IPS-15b (cell line): ENCODE measurements at regions not wholly inside any gene's neighbourhood (a gene's known extent, or its start where the extent isn't known, plus 50 kb on each side); places are given as distances from the start of the nearest gene placed in this dataset.

Source experiments
- H3K27me3 ChIP-seq: one replicate; pipeline ENCODE4 v1.6.1; 2013; ENCODE audit warnings: low read length; ENCODE audit not compliant: control insufficient read depth, insufficient read depth
- H3K36me3 ChIP-seq: one replicate; pipeline ENCODE4 v1.6.1; 2013; ENCODE audit warnings: low read length; ENCODE audit not compliant: control insufficient read depth, insufficient read depth
- H3K4me1 ChIP-seq: one replicate; pipeline ENCODE4 v1.6.1; 2013; ENCODE audit warnings: mild to moderate bottlenecking, low read length; ENCODE audit not compliant: control insufficient read depth, insufficient read depth
- H3K4me3 ChIP-seq: one replicate; pipeline ENCODE4 v1.5.1; 2013; ENCODE audit warnings: low read depth, low read length
- H3K9ac ChIP-seq: one replicate; pipeline ENCODE4 v1.6.1; 2013; ENCODE audit warnings: low read depth, mild to moderate bottlenecking, low read length
- H3K9me3 ChIP-seq: one replicate; pipeline ENCODE4 v1.6.1; 2013; ENCODE audit warnings: mild to moderate bottlenecking, low read length; ENCODE audit not compliant: control insufficient read depth, insufficient read depth

DNA sequence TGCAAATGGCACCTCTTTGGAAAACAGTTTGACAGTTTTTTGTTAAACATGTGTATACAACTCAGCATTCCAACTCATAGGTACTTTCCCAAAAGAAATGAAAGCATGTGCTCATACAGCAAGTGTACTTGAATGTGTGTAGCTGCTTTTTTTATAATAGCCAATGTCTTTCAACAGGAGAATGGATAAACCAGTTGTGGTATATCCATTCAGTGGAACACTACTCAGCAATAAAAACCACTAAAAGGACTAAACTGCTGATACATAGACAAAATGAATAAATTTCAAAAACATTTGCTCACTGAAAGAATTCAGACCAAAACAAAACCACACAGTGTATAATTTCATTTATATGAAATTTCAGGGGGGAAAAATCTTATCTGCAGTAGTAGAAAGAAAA, 267.3 kb downstream of the NR2F1-AS1 start:
- Histone ChIP-seq H3K4me1 (no peaks in the 10 kb centered on the region), H3K9ac (no peak overlapping the region), H3K4me3 (no peak overlapping the region), H3K36me3 (no peaks in the 10 kb centered on the region), H3K27me3 (no peaks in the 10 kb centered on the region), H3K9me3 (no peaks in the 10 kb centered on the region)

DNA sequence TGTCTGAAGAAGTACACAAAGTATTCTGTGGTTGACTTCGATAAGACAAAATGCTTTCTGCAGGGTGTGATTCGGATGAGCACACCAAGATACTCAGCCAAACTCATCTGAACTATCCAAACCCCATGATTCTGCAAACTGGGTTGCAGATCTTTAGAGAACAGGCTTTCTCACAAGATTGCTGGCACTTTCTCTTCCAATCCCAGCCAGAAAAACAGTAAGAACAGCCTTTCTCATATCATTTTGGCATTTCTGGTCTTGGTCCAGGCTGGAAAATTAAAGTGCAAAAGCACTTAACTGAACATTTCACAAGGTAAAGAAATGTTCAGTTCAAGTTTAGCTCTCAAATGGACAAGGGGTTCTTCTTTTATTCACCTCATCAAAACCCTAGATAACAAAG, 269.1 kb downstream of the NR2F1-AS1 start:
- no peaks in the 10 kb centered on the region for H3K36me3 ChIP-seq
- no peaks in the 10 kb centered on the region for H3K4me1 ChIP-seq
- no peaks in the 10 kb centered on the region for H3K9me3 ChIP-seq
- no peak overlapping the region for H3K9ac ChIP-seq
- H3K27me3 ChIP-seq, result no peaks in the 10 kb centered on the region
- no peak overlapping the region for H3K4me3 ChIP-seq

DNA sequence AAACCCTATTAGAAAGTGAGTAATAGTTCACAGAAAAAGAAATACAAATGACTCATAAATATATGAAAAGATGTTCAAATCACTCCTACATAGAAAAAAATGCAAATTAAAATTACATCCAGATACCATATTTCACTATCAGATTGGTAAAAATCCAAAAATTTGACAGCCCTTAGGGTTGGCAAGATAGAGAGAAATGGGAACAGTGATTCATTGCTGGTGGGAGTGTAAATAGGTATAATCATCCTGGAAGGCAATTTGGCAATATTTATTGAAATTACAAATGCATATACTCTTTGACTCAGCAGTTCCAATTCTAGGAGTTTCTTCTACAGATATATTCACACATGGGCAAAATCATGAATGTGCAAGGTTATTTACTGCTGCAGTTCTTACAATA, 273.5 kb downstream of the NR2F1-AS1 start:
- no peaks in the 10 kb centered on the region for H3K4me1 ChIP-seq
- H3K9ac ChIP-seq, result no peak overlapping the region
- no peaks in the 10 kb centered on the region for H3K36me3 ChIP-seq
- H3K9me3 ChIP-seq, result no peaks in the 10 kb centered on the region
- H3K4me3 ChIP-seq, result no peak overlapping the region
- no peaks in the 10 kb centered on the region for H3K27me3 ChIP-seq

DNA sequence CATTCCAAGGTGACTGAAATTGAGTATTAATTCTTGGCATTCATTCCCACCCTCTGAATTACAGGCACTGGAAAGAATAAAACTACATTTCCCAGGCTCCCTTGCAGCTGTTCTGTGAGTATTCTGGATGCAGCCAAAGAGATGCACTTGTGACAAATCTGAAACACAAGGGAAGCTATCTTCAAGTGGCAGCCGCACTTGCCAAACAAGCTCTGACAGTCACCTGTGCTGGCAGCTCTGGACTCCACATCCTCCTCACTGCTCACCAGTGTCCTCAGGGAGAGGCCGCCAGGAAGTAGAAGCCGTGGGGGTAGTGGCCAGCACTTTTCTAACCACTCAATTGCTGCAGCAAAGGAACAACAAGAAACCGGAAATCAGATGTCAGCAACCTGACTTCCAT, 275.0 kb downstream of the NR2F1-AS1 start:
- Histone ChIP-seq H3K36me3 (no peaks in the 10 kb centered on the region), H3K27me3 (no peaks in the 10 kb centered on the region), H3K4me3 (peak overlapping the region; percentile 6)

DNA sequence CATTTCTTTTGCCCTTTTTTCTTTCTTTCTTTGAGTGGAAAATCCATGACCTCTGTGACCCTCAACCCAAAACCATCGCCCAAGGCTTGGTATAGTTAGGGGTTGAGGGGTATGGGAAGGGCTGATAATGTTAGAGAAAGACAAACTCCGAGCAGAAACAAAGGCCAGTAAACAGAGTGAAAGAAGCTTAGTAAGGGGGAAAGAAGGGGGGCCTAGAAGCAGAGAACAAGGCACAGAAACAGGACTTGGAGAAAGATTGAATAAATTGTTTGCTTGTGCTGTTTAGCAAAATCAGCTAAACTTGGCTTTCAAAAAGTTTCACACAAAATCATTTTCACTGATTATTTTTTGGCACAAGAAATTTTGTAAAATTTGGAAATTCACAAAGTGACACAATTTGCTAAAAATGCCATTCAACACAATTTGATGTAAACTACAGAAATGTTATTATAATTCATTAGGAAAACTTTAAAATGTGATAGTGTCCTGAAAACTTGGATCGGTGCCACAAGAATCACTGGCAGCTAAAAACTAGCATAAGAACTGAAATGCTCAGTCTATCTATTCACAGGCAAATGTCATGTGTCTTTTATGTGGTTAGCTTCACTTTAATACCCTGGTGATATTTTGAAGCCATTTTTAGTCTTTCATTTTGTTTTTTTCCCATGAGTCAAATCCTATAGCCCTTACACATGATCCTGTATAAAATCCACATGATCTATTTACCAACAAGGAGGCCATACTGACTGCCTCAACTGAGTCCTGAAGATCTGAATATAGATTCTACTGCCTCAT, 276.4 kb downstream of the NR2F1-AS1 start:
- no peak overlapping the region for H3K4me3 ChIP-seq
- peaks cover 7% of the 10 kb centered on the region for H3K4me1 ChIP-seq
- H3K27me3 ChIP-seq, result no peaks in the 10 kb centered on the region
- no peaks in the 10 kb centered on the region for H3K9me3 ChIP-seq
- H3K9ac ChIP-seq, result no peak overlapping the region
- no peaks in the 10 kb centered on the region for H3K36me3 ChIP-seq

More for the DNA sequence above, 275.0 kb downstream of the NR2F1-AS1 start:
- no peaks in the 10 kb centered on the region for H3K9me3 ChIP-seq
- H3K4me1 ChIP-seq, result no peaks in the 10 kb centered on the region
- H3K9ac ChIP-seq, result no peak overlapping the region

DNA sequence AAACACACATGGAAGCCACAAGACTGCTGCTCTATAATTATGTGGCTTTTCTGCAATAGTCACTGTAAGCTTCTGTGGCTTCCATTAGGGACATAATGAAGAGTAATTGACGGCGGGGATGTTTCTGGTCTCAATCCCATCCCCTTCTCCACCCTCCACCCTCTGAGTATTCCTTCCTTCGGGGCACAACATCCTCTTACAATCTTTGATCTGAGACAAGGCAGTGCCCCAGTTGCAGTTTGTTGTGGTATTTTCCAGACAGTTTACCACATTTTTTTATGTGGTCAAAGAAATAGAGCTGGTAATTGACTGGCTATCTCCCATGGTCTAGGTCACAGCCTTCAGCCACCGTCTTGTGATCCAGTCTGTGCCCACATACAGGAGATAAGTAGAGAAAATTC, 277.7 kb downstream of the NR2F1-AS1 start:
- no peak overlapping the region for H3K4me3 ChIP-seq
- H3K9ac ChIP-seq, result no peak overlapping the region
- H3K4me1 ChIP-seq, result peaks cover 7% of the 10 kb centered on the region
- no peaks in the 10 kb centered on the region for H3K9me3 ChIP-seq
- H3K27me3 ChIP-seq, result no peaks in the 10 kb centered on the region
- no peaks in the 10 kb centered on the region for H3K36me3 ChIP-seq

DNA sequence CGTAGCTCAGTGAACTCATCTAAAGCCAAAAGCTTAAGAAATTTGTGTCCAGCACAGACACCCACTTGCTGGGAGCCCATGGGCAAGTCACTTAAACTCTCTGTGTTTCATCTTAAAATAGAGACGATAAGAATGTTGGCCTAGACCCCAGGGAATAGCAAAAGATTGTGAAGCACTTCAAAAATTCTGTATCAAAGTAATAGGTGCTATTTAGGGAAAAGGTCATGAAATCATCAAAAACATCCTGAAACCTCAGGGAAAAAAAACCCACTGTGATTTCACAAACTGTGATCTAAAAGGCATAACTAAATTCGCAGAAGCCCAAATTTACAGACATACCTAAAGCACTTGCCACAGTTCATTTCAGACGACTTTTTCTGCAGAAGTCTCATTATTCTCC, 278.3 kb downstream of the NR2F1-AS1 start:
- H3K36me3 ChIP-seq, result no peaks in the 10 kb centered on the region
- H3K9me3 ChIP-seq, result no peaks in the 10 kb centered on the region
- peaks cover 7% of the 10 kb centered on the region for H3K4me1 ChIP-seq
- no peaks in the 10 kb centered on the region for H3K27me3 ChIP-seq
- H3K4me3 ChIP-seq, result no peak overlapping the region
- no peak overlapping the region for H3K9ac ChIP-seq

DNA sequence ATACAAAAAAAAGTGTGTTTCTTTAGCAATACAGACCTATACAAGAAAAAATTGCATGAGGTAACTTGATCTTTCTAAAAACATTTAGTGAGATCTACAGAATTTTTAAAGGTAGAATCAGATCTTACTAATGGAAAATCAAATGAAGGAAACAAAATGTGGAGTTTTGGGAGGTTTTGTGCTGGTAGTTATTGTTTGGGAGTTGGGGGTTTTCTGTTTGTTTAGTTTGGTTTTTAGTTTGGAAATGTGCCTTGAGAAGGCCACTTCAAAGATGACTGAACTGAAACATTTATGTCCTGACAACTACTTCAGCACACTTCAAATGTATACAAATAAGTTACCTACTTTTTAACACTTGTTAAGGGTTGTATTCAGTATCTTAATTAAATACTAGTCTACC, 280.1 kb downstream of the NR2F1-AS1 start:
- Histone ChIP-seq H3K4me3 (no peak overlapping the region), H3K4me1 (peaks cover 7% of the 10 kb centered on the region), H3K27me3 (no peaks in the 10 kb centered on the region), H3K9me3 (no peaks in the 10 kb centered on the region), H3K9ac (no peak overlapping the region), H3K36me3 (no peaks in the 10 kb centered on the region)

DNA sequence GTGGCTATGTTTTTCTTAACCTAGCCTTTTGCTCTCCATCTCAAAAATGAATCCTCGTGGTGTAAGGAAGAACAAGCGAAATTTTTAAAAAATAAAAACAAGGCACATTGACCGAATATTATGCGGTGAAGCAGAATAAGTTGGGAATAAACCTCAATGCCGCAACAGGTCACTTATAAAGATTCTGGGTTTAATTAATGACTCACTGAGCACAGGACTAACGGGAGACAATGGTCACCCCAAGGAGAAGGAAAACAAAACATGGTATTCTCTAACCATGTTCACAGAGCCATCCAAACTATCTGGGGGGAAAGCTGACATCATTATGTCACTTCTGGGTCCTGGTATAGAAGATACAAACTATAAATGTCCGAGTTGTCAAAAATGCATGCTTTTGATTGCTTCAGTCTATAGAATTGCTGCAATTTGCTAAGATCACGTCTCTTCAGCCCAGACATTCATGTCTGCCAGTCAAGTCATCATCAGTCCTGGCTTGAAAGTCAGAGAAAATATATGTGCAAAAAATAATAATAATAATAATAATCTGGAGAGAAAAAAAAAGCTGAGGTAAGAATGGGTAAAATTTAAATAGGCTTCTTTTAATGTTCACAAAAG, 280.6 kb downstream of the NR2F1-AS1 start:
- Histone ChIP-seq H3K4me3 (peak overlapping the region; percentile 6), H3K27me3 (no peaks in the 10 kb centered on the region), H3K36me3 (no peaks in the 10 kb centered on the region), H3K9ac (no peak overlapping the region), H3K4me1 (peaks cover 7% of the 10 kb centered on the region), H3K9me3 (no peaks in the 10 kb centered on the region)

DNA sequence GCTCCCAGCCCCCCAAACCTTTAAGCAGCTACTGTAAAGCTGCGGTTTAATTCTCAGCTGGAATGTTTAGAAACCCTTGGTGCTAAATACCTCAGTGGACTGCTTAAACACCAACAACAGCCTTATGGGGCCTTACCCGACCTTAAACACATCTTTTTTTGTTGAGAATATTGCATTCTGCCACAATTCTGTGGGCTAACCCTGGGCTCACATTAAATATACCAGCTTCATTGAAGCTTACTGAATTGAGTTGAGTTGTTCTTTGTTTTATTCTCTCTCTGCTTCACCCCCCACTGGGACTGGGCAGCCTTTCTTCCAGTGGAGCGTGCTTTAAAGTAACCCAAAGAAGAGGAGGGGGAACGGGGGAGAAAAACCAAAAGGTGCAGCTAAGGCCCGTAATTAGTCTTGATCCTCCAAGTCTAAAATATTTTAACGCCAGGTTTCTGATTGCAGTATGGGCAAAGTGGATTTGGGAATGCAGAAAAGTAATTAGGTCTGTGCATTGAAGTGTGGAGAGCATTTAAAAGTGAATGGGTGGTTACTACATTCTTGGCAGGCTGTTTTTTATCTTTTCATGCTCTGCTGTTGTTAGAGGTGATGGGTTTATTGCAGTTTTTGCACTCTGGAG, 281.2 kb downstream of the NR2F1-AS1 start:
- H3K9me3 ChIP-seq, result no peaks in the 10 kb centered on the region
- no peak overlapping the region for H3K9ac ChIP-seq
- no peaks in the 10 kb centered on the region for H3K36me3 ChIP-seq
- peak overlapping the region; percentile 6 for H3K4me3 ChIP-seq
- peaks cover 7% of the 10 kb centered on the region for H3K4me1 ChIP-seq
- no peaks in the 10 kb centered on the region for H3K27me3 ChIP-seq

DNA sequence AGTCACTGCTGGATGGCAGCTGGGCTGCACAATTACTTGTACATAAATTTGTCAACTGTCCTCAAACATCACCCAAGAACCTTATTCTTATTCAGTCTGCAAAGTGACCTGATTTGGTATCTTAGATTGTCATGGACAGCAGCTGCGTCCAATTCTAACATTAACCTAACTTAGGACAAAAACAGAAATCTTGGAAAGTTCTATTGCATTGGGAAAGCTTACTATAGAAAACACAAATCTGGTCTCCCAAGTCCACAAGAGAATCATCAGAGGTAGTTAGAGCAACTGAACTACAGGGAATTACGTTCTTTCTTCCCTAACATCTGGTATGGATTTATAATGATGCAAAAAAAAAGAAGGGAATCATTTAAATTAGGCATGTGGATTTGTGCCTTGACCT, 283.9 kb downstream of the NR2F1-AS1 start:
- Histone ChIP-seq H3K9ac (no peak overlapping the region), H3K4me1 (peaks cover 7% of the 10 kb centered on the region), H3K36me3 (no peaks in the 10 kb centered on the region), H3K27me3 (no peaks in the 10 kb centered on the region), H3K4me3 (no peak overlapping the region), H3K9me3 (no peaks in the 10 kb centered on the region)

DNA sequence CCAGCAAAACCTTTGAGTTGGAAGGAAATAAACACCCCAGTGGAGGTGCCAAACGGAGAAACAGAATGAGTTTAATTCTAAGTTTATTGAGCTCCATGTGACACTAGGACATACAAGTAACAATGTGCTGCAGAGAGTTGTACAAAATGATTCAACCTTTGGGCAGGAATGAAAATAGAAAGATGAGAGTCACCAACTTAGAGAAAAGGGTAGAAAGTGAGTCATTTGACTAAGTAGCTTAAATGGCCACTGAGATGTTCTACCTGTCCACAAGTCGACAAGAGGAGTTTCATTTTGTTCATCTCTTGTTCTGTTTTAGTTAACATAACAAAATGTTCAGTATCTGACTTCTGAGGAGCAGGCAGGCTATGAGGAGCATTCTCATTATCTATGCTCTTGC, 284.7 kb downstream of the NR2F1-AS1 start:
- Histone ChIP-seq H3K27me3 (no peaks in the 10 kb centered on the region), H3K9me3 (no peaks in the 10 kb centered on the region), H3K9ac (no peak overlapping the region), H3K36me3 (no peaks in the 10 kb centered on the region), H3K4me1 (peaks cover 7% of the 10 kb centered on the region), H3K4me3 (no peak overlapping the region)
